ENCODE measurements at regions not wholly inside any gene's neighbourhood (a gene's known extent, or its start where the extent isn't known, plus 50 kb on each side); places are given as distances from the start of the nearest gene placed in this dataset.

GRCh38 chr13:105346141-105346775, 1189.2 kb downstream of the EFNB2 start:
- TF ChIP-seq YY1 (IDR thresholded peaks at IDR 0.05; ENCODE audit: insufficient read depth, insufficient read length) (no peak), ZNF274 (IDR thresholded peaks at IDR 0.05; ENCODE audit: low read depth, low read length) (no peak)
